Skeletal muscle cell (primary cell): ENCODE measurements at regions not wholly inside any gene's neighbourhood (a gene's known extent, or its start where the extent isn't known, plus 50 kb on each side); places are given as distances from the start of the nearest gene placed in this dataset.
"Not testable (repeated sequence)": the region's sequence is repeated elsewhere in the genome, so short reads cannot be mapped to it uniquely, and the experiment has no call there.

ENCODE experiments used
- DNase-seq: peaks from one replicate; pipeline ENCODE4 v3.0.0-alpha.2; 2010; ENCODE audit warnings: low read depth
- H3K4me3 ChIP-seq: 2 replicates; pipeline ENCODE4 v1.5.1; 2011; ENCODE audit warnings: low read depth, mild to moderate bottlenecking, control low read depth, low read length, moderate library complexity

DNA sequence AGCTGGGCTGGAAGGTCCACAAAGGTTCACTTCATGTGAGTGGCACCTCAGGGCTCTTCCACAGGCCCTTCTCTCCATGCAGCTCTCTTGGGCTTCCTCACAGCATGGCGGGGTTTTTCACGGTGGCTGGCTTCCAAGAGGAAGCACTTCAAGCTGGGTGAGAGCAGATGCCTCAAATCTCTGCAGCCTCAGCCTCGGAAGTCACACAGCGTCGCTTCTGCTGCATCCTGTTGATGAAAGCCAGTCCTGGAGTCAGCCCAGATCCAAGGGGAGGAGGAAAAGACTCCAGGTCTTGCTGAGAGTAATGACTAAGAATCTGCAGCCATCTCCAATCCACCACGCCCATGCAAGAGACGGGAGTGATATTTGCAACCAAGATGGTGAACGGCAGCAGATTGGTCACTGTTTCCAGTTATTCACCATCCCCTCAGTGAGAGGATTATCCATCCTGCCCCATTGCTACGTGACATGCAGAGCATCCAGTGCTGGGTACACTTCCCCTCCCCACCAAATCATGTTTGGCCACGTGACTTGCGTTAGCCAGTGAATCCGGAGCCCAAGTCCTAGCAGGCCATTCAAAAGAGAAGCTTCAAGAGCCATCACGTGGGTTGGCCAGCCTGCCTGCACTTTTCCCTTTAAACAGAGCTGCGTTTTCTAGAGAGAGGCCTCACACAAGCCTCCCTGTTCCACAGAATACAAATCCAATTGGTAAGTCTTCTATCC lies 173.9 kb downstream of the C9orf50 start:
- no peak for DNase-seq
- H3K4me3 ChIP-seq: no peak overlapping the region

DNA sequence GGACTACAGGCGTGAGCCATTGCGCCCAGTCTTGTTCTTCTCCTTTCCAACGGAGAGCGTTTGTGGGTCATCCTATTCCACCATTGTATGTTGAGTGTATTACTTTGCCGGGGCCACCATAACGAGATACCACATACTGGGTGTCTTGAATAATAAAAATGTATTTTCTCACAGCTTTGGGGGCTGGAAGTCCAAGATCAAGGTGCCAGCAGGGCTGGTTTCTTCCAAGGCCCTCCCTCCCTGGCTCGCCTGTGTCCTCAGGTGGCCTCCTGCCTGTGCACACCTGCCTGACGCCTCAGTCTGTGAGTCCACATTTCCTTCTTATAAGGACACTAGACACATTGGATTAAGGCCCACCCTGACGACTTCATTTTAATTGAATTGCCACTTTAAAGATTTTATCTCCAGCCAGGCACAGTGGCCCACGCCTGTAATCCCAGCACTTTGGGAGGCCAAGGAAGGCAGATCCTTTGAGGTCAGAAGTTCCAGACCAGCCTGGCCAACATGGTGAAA lies 175.1 kb downstream of the C9orf50 start:
- no peak overlapping the region for H3K4me3 ChIP-seq
- DNase-seq: no peak

DNA sequence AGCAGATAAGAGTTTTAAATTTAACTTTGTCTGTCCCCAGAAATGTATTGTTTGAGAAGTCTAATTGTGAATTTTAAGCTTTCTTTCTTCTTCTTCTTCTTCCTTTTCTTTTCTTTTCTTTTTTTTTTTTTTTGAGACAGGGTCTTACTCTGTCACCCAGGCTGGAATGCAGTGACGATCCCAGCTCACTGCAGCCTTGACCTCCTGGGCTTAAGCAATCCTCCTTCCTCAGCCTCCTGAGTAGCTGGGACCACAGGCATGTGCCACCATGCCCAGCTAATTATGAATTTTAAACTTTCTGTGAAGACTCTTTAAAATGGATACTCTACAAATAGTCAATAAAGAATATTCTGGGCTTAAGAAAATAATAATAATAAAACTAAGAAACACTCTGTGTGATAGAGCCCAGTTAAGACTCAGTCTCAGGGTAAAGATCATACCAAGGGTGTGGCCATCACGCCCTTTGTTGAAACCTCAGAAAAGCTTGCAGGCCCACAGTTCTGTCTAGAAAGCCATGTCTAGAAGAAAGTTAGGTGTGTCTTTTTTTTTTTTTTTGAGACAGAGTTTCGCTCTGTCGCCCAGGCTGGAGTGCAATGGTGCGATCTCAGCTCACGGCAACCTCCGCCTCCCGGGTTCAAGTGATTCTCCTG lies 177.3 kb downstream of the C9orf50 start:
- DNase-seq: not testable (repeated sequence)

DNA sequence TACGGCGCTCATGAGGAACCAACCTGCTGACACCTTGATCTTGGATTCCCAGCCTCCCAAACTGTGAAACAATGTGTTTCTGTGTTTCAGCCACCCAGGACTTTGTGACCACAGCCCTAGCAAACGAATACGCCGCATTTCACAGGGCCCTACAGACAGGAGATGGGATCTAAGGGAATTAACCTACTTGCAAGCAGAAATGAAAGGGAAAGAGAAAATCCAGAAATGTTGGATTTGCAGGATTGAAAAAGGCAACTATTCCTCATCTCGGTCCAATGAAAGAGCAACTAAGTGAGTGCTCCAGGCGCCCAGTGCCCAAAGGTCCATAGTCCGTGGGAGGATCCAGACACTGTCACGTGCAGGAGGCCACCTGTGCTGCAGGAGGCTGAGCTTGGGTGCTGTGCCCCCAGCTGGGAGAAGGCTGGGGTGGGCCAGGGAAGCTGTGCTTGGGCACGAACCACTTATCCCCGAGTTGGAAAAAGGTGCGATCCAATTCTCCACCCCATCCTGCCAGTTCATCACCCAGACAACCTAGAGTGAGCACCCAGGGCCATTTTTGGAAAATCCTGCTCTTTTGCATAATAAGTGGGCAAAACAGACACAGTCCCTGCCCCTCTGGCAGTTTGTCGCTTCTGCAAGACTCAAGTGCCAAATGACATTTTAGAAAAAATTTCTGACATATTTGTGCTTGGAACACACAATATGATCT lies 177.9 kb downstream of the C9orf50 start:
- DNase-seq: no peak

More for the DNA sequence above, 177.3 kb downstream of the C9orf50 start:
- not testable (repeated sequence) for H3K4me3 ChIP-seq

DNA sequence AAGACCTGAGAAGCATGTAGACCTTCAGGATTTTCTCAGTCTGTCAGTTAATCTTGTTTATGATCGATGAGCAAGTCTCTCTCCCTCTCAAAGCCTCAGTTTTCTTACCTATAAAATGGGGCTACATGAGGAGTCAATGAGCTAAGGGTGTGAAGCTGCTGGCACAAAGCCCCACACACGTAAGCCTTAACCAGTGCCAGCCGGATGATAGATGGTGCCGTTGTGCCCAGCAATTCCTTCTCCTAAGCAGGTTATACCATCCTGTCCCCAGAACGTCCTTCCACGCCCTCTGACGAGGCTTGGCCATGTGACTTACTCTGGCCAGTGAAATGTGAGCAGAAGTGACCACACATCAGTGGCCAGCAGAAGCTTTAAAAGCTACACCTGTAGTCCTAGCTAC lies 179.0 kb downstream of the C9orf50 start:
- DNase-seq: no peak
- H3K4me3 ChIP-seq: no peak overlapping the region

More for the DNA sequence above, 177.9 kb downstream of the C9orf50 start:
- no peak overlapping the region for H3K4me3 ChIP-seq

DNA sequence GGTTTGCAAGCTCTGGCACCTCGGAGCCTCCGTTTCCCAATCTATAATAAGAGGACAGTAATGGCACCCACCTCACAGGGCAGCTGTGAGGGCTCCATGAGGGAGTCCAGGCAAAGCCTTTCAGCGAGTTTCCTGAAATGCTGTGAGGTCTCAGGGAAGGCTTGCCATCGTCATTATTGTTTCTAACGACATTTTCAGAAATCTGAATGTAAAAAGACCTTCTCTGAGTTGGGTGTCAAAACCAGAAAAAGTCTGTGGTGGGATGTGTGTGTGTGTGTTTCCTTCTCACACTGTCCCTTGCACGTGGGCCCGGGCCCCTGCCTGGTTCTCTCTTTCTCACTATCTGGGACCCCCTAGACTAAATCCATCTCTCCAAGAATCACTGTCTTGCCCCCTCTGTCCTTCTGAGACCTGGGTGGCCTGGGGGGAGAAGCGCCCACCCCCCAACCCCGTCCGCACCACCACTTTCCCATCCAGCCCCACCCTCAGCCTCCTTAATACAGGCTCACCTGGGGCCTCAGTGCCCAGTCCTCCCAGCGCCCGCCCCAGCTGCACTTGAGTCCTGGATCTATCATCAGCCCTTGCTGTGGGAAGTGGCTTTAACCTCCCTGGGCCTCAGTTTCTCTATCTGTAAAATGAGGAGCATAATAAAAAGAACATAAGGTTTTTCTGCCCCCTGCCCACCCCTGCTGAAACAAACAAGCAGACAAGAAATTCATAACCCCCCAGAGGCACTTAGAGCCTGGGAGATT lies 180.3 kb downstream of the C9orf50 start:
- no peak overlapping the region for H3K4me3 ChIP-seq
- DNase-seq: no peak

DNA sequence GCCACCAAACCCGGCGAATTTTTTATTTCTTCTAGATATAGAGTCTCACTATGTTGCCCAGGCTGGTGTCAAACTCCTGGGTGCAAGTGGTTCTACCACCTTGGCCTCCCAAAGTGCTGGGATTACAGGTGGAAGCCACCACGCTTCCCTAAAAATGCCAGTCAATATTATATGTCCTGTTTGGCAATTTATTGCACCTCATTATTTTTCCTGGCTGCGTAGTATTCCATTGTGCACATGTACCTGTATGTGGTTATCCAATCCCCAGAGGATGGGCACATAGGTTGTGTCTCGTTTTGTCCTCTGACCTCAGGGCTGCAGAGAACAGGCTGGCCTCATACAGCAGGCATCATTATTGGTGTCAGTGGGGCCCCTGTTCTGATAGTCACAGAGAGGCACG lies 181.7 kb downstream of the C9orf50 start:
- H3K4me3 ChIP-seq: no peak overlapping the region
- DNase-seq: no peak

DNA sequence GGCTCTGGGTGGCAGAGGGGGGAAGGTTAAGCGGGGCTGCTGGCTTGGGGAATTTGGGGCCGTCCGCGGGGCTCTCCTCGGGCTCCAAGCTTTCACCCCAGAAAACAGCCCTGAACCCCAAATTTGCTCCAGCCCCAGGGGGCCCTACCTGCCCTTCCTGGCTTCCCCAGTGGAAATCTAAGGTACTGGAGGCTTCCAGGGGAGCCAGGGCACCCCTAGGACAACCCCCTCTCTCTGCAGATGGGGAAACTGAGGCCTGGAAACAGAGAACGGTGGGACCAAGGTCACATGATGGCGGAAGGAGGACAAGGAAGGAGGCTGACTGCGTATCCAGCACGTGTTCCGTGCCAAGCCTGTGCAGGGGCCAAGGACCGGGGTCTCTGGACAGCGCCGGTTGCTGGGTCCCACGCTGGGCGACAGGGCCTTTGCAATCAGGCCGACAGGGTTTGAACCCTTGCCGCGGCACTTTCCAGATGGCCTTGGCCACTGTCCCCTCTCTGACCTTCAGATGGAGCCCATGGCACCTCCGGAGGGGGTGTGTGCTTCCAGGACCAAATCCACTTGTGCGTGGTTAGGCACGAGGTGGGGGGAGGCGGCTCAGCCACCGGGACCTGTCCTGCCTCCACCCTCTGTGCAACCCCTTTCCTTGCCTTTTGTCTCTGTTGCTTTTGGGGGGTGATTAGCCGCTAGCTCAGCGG lies 183.1 kb downstream of the C9orf50 start:
- H3K4me3 ChIP-seq: peak overlapping the region; percentile 47
- no peak for DNase-seq

DNA sequence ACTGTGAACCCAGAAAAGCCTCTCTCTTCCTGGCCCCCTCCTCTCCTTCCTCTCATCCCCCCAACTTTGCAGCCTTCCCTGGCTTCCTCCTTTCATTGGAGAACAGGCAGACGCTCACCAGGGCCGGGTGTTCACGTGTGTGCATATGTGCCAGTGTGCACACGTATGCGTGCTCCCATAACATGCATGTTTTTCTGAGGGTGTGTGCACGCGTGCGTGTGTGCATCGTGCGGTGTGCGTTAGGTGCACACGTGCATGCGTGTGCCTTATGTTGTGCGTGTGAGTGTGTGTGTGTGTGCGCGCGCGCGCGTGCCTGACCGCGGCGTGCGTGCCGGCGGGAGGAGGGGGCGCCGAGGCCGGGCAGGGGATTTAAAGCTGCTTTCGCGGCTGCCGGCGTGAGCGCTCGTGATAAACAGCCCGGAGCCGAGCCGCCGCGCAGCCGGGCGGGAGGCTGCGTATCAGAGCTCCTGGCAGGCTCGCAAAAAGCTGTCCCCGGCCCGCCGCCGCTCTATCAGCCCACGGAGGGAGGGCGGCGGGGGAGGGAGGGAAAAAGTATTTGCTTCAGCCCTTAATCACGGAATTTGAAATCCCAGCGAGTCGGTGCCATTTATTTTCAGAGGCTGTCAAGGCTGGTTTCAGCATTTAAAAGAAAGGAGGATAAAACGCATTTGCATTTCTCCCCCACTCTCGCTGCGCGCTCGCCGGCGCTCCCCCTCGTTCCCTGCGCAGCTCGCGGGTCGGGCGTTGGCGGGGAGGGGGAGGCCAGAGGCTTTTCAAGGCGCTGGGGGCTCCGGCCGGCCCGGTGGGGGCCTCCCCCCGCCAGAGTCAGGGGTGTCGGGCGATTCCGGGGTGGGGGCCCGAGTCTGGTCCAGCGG lies 183.9 kb downstream of the C9orf50 start:
- DNase-seq: no peak
- H3K4me3 ChIP-seq: peak overlapping the region; percentile 47

DNA sequence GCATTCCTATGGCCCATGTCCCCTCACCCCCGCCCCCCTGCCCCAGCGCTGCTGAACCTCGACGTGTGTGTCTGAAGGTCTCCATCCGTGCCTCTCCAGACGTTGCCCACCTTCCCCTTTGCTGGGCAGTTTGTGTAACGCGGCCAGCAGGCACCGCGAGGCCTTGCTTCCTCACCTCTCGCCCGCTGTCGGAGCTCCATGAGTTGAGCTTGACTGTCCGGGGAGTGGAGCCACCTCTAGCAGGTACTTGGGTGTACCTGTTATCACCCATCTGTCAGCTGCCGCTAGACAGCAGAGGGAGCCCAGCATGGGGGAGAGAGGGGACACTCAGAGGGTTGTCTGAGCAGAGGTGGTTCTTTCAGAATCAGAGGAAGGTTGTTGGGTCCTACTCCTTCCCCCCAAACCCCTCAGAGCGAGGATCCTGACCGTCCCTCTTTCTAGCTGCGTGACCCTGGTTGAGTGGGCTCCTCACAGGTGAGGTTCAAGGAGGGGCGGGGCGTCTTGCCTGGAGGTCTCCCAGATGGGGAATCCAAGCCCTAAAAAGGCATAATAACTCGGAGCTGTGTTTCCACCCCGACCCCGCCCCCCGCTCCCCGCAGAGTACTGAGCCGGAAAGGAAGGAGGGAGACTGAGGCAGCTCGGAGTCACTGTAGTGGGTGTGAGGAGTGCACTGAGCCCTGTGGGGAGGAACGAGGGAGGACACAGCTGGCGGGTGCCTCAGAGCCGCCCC lies 184.7 kb downstream of the C9orf50 start:
- DNase-seq: no peak
- no peak overlapping the region for H3K4me3 ChIP-seq

DNA sequence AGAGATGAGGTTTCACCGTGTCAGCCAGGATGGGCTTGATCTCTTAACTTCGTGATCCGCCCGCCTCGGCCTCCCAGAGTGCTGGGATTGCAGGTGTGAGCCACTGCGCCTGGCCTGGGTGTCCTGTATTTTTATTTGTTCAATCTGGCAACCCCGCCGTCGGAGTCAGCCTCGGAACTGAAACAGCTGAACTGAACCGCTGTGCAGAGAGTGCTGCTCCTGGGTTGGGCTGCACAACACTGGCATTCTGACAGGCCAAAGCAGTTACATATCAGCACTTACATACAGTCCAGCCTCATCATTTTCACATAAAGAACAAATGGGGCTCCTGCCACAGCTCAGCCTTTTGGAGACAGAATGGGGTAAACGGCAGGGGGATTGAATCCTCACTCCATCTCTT lies 185.6 kb downstream of the C9orf50 start:
- no peak overlapping the region for H3K4me3 ChIP-seq
- no peak for DNase-seq

DNA sequence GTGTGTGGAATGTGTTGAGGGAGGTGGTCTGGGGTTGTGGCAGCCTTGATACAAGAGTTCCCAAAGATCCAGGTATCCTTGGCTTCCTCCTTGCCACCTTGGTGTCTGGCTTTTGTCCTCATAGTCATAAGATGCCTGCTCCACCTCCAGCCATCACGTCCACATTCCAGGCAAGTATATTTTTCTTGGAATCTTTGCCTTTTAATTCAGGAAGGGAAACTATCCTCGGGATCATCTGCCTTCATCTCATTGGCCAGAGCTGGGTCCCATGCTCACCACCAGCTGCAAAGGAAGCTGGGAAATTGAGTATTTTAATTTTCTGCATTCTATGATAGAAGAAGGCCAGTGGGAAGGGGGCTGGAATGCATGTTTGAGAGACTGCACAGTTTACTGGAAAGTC lies 186.7 kb downstream of the C9orf50 start:
- no peak overlapping the region for H3K4me3 ChIP-seq
- no peak for DNase-seq

DNA sequence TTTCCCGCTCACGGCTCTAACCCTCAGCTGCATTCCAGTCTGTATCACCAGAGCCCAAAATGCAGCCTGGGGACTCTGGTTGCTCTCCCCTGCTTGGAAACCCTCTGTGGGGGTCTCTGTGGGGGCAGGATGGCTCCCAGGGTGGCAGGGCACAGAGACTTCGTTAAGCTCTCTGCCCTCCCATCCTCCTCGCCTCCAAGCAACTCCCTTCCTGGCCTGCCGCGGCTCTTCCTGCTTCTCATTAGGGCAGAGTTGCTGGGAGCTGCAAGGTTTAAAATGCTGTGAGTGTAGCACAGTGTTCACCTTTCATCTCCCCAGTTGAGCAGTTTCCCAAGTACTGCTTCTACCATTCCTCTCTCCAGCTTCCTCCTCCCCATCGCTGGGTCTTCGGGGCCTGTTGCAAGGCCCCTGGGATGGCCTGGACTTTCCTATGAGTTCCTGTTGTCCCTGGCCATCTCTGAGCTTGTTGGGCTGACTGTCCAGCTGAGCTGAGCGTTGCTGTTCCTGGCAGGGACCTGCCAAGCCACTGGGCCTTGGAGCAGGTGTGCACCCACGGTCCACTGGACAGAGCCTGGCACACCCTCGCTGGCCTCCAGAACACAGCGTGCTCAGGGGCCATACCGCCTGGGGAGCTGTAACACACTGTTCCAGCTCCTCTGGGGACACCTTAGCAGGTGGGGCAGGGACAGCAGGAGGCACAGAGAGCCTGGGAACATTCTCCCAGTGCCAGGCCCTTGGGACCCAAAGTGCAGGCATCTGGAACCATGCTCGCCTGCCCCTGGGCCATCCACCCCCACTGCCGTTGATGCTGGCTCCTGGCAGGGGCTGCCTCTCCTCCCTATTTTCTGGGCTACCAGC lies 188.4 kb downstream of the C9orf50 start:
- H3K4me3 ChIP-seq: no peak overlapping the region
- DNase-seq: no peak

DNA sequence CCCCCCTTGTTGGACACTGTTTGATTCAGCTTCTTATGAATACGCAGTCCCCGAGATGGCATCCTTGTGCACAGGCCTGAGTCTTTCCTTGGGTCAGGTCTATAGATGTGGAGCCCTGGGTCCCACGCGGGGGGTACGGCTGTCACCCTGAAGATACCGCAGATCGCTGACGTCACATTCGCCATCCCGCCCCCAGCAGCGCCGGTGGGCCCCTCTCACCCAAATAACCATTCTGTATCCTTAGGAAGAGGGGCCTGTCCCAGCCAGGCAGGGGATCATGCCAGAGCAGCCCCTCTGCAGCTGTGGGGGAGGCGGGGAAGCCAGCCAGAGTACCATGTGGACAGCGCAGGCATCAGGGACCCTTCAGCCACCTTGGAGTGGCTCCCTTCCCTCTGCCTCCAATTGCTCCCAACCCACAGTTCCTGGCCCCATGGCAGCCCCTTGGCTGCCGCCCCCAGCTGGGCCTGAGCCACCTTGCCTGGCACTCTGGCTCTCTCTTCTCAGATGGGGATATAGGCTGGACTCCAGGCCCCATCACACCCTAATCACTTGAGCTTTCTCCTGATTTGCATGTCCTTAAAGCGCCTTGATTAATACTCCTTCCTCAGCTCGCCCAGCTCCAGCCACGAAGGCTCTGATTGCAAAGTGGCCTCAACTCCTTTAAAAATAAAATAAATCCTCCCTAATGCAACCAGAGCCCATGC lies 189.8 kb downstream of the C9orf50 start:
- DNase-seq: no peak

DNA sequence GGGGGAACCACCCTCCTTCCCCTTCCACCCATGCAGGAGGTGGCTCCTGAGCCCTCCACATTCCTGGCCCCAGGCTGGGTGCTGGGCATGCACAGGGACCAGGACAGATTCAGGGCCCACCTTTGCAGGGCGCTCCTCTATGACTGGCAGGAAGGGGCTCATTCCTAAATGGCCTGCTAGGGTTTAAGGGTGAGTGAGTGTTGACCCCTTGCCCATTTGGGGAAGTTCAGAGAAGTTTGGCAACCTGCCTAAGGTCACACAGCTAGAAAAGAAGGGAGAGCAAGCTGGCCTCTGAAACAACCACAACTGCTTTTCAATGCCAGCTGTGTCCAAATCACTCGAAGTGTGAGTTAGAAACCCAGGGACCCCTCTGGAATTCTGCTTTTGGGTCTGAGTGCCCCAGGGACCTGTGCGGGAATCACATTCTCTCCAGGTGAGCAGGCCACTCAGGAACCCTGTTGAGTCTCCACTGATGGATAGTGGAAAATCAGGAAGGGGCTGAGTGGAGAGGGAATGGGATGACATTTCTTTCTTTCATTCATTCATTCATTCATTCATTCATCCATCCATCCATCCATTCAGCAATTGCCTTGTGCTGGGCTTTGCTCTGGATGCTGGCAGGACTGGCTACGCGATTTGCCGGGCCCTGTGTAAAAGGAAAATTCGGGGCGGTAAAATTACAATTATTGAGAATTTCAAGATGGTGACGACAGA lies 191.9 kb downstream of the C9orf50 start:
- DNase-seq: no peak

More for the DNA sequence above, 189.8 kb downstream of the C9orf50 start:
- no peak overlapping the region for H3K4me3 ChIP-seq

DNA sequence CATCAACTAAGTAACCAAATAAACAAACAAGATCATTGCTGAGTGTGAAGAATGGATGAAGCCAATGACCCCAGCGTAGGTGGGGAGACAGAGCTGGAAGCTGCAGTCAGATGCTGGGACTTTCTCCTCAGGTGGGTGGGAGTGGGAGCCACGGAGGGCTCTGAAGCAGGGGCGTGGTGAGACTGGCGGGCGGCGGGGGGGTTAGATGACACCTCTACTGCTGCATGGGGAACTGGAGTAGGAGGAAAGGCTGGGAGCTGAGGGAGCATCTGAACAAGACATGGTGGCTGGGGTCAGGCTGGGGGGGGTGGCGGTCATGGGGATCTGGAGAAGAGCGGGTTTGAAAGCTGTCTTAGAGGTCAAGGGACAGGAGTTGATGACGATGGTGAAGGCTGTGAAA lies 193.8 kb downstream of the C9orf50 start:
- DNase-seq: no peak
- no peak overlapping the region for H3K4me3 ChIP-seq

More for the DNA sequence above, 191.9 kb downstream of the C9orf50 start:
- H3K4me3 ChIP-seq: no peak overlapping the region
